Endothelial cell of umbilical vein (primary cell): ENCODE measurements at regions not wholly inside any gene's neighbourhood (a gene's known extent, or its start where the extent isn't known, plus 50 kb on each side); places are given as distances from the start of the nearest gene placed in this dataset.

Source experiments
- BruUV-seq: library from RNA; stranded (reverse); fragments of 400-500 nt; replicated peaks from 2 replicates; lab custom pipeline; 2021; lab: Mats Ljungman, UMichigan
- CTCF ChIA-PET: fragments of 300-600, 350-600 bp; sonication (Branson Sonifier 250); formaldehyde crosslinking; loops from one replicate; lab custom pipeline; 2021; ENCODE audit warnings: antibody characterized with exemption, inconsistent platforms; lab: Charles Lee
- POLR2A ChIA-PET: fragments of 300-600, 350-600 bp; sonication (Branson Sonifier 250); formaldehyde crosslinking; loops from one replicate; lab custom pipeline; 2021; ENCODE audit warnings: antibody characterized with exemption, inconsistent platforms; lab: Charles Lee
- DNase-seq: peaks from one replicate; pipeline ENCODE4 v3.0.0-alpha.2; 2011; ENCODE audit warnings: low read depth, low spot score
- FAIRE-seq: peaks from 2 replicates; lab custom pipeline; 2011; peaks lifted over from hg19 to GRCh38; lab: Jason Lieb, UNC
- H2AFZ ChIP-seq: 2 replicates; pipeline ENCODE4 v1.6.0; 2012; ENCODE audit warnings: low read depth, low read length, control low read depth, inconsistent platforms
- H3K27ac ChIP-seq: 2 replicates; pipeline ENCODE4 v1.5.1; 2011; ENCODE audit warnings: low read depth, mild to moderate bottlenecking, control low read depth, low read length, moderate library complexity; ENCODE audit not compliant: insufficient read depth
- H3K27me3 ChIP-seq, 2 experiments: 2 replicates each; pipeline versions ENCODE4 v1.6.0 to v1.6.1; 2011; ENCODE audit warnings: low read length in 2 of 2, mixed read lengths in 1 of 2; ENCODE audit not compliant: control insufficient read depth in 2 of 2, insufficient read depth in 2 of 2
- H3K36me3 ChIP-seq, 2 experiments: 2 replicates in 1 of 2; 3 replicates in 1 of 2; pipeline ENCODE4 v1.5.1; 2011; ENCODE audit warnings: low read length in 2 of 2, mild to moderate bottlenecking in 1 of 2, moderate library complexity in 1 of 2; ENCODE audit not compliant: control insufficient read depth in 2 of 2, insufficient read depth in 2 of 2; ENCODE audit errors: extremely low read depth in 1 of 2
- H3K4me1 ChIP-seq: 3 replicates; pipeline ENCODE4 v1.5.1; 2011; ENCODE audit warnings: mild to moderate bottlenecking, low read length; ENCODE audit not compliant: control insufficient read depth, insufficient read depth; ENCODE audit errors: extremely low read depth
- H3K4me2 ChIP-seq: 2 replicates; pipeline ENCODE4 v1.6.1; 2011; ENCODE audit warnings: low read length, control low read depth, mixed read lengths; ENCODE audit not compliant: insufficient read depth
- H3K4me3 ChIP-seq, 3 experiments: fragments of 200-600 bp in 1 of 3; sonication (generic), shearing (Covaris generic) in 1 of 3; replicated peaks in 1 of 3; 2 replicates each; pipeline ENCODE4 v1.5.1; 2011 to 2016; ENCODE audit warnings: control low read depth in 3 of 3, low read length in 3 of 3, mild to moderate bottlenecking in 2 of 3, inconsistent platforms in 1 of 3, low read depth in 1 of 3, moderate library complexity in 1 of 3; ENCODE audit not compliant: insufficient read depth in 1 of 3
- H3K79me2 ChIP-seq: 2 replicates; pipeline ENCODE4 v1.6.0; 2012; ENCODE audit warnings: low read length, inconsistent platforms; ENCODE audit not compliant: control insufficient read depth, insufficient read depth
- H3K9ac ChIP-seq: replicated peaks from 2 replicates; pipeline ENCODE3; 2011; ENCODE audit warnings: low read length, control low read depth; ENCODE audit not compliant: insufficient read depth; ENCODE audit errors: extremely low read depth
- H3K9me1 ChIP-seq: replicated peaks from 3 replicates; pipeline ENCODE4 v1.6.0; 2011; ENCODE audit warnings: mild to moderate bottlenecking, low read length; ENCODE audit not compliant: control insufficient read depth, insufficient read depth; ENCODE audit errors: extremely low read depth
- H3K9me3 ChIP-seq: replicated peaks from 2 replicates; pipeline ENCODE4 v1.5.1; 2012; ENCODE audit warnings: low read length, inconsistent platforms; ENCODE audit not compliant: control insufficient read depth, insufficient read depth
- H4K20me1 ChIP-seq: replicated peaks from 2 replicates; pipeline ENCODE3; 2011; ENCODE audit warnings: mild to moderate bottlenecking, low read length; ENCODE audit not compliant: control insufficient read depth, insufficient read depth; ENCODE audit errors: extremely low read depth
- CTCF ChIP-seq, 2 donors: IDR thresholded peaks; 1 replicate in 1 of 2; 2 replicates in 1 of 2; pipeline ENCODE4 v1.5.1; 2011; ENCODE audit warnings: low read length in 2 of 2, mild to moderate bottlenecking in 2 of 2, moderate library complexity in 2 of 2, control low read depth in 1 of 2, inconsistent platforms in 1 of 2, low read depth in 1 of 2; ENCODE audit not compliant: insufficient read depth in 1 of 2; ENCODE audit errors: extremely low read depth in 1 of 2
- FOS ChIP-seq: IDR thresholded peaks from 2 replicates; pipeline ENCODE4 v1.6.1; 2011; ENCODE audit warnings: mild to moderate bottlenecking, low read length, moderate library complexity, borderline replicate concordance; ENCODE audit not compliant: insufficient read depth
- GATA2 ChIP-seq: IDR thresholded peaks from 2 replicates; pipeline ENCODE4 v1.7.0; 2011; ENCODE audit warnings: low read depth, mild to moderate bottlenecking, moderate library complexity, mixed read lengths, low read length; ENCODE audit not compliant: insufficient read length, insufficient read depth
- JUN ChIP-seq: IDR thresholded peaks from 2 replicates; pipeline ENCODE4 v1.6.1; 2011; ENCODE audit warnings: borderline replicate concordance, low read depth; ENCODE audit not compliant: insufficient read length, insufficient read depth
- MAX ChIP-seq: IDR thresholded peaks from 2 replicates; pipeline ENCODE4 v1.6.1; 2011; ENCODE audit not compliant: insufficient read depth, insufficient read length
- MYC ChIP-seq: IDR thresholded peaks from one replicate; pipeline ENCODE4 v1.6.1; 2011; ENCODE audit warnings: mild to moderate bottlenecking, low read depth, low read length
- POLR2A ChIP-seq: IDR thresholded peaks from 2 replicates; pipeline ENCODE4 v1.6.1; 2012; ENCODE audit warnings: low read depth, mild to moderate bottlenecking, control low read depth, low read length
- POLR2AphosphoS5 ChIP-seq: IDR thresholded peaks from 2 replicates; pipeline ENCODE4 v1.6.1; 2012; ENCODE audit warnings: low read depth, mild to moderate bottlenecking, control low read depth, low read length, moderate library complexity; ENCODE audit not compliant: insufficient read depth
- dilution Hi-C: fragments of 300-500 bp; cut with MboI; formaldehyde crosslinking; loops from one replicate; pipeline ENCODE4 v1.15.0; 2019; ENCODE audit warnings: low sequenced_read_pairs; ENCODE audit not compliant: extremely low pct_ligation_motif_present
- intact Hi-C: fragments of 100-400 bp; cut with micrococcal nuclease; formaldehyde crosslinking; loops from one replicate; pipeline ENCODE4 v1.10.0; 2022

- DNase-seq (no peak), FAIRE-seq (no peak)
- Histone ChIP-seq H4K20me1 (no peaks in the 10 kb centered on the region), H3K4me1 (no peaks in the 10 kb centered on the region), H3K27ac (no peak overlapping the region), H3K27me3 (no peaks in the 10 kb centered on the region), H3K9me1 (no peaks in the 10 kb centered on the region), H3K79me2 (no peaks in the 10 kb centered on the region), H3K9me3 (no peaks in the 10 kb centered on the region), H3K36me3 (no peaks in the 10 kb centered on the region), H2AFZ (no peak overlapping the region), H3K4me2 (no peak overlapping the region), H3K9ac (no peak overlapping the region), H3K4me3 (no peak overlapping the region)
- dilution Hi-C loops (no loop called here), intact Hi-C loops (no loop called here)
- CTCF ChIA-PET: interaction anchor here (2.5 kb wide), 1 partner anchor 10 kb away, joined by 7 read pairs; no protein-coding TSS in a partner anchor
- TF ChIP-seq CTCF (IDR thresholded peaks at IDR 0.05; ENCODE audit: extremely low read depth in 1 of 2, insufficient read depth in 1 of 2, low read depth in 1 of 2, low read length in 2 of 2): no peak
- no peak for TF ChIP-seq MYC
- no peak for TF ChIP-seq MAX
- no peak for TF ChIP-seq GATA2
- no peak for TF ChIP-seq FOS
- no peak for TF ChIP-seq JUN
- no peak for TF ChIP-seq POLR2A
- TF ChIP-seq POLR2AphosphoS5: no peak
- no TSS peak for BruUV-seq
- POLR2A ChIA-PET: no interaction called here
Measured at GRCh38 chr2:134011936-134012586, 241.8 kb upstream of the MGAT5 start.
